Gastrocnemius medialis (tissue), 4 donors: ENCODE measurements at regions not wholly inside any gene's neighbourhood (a gene's known extent, or its start where the extent isn't known, plus 50 kb on each side); places are given as distances from the start of the nearest gene placed in this dataset.

Experiments
- POLR2A ChIP-seq, 2 donors: fragments of 450-650 bp; IDR thresholded peaks; one replicate each; pipeline ENCODE4 v1.6.1; 2017; ENCODE audit warnings: antibody characterized with exemption in 2 of 2, mild to moderate bottlenecking in 2 of 2, moderate library complexity in 2 of 2
- TF ChIP-seq, protein P1 (sequence below), 5 experiments: fragments of 450-650 bp in 3 of 5; fragments of 200-600 bp in 2 of 5; sonication (generic) in 2 of 5; IDR thresholded peaks in 4 of 5; conservative IDR thresholded peaks in 1 of 5; 1 replicate in 4 of 5; 2 replicates in 1 of 5; pipeline ENCODE4 v1.5.1; 2016 to 2019; ENCODE audit warnings: antibody characterized with exemption in 5 of 5, mild to moderate bottlenecking in 3 of 5, moderate library complexity in 3 of 5

DNA sequence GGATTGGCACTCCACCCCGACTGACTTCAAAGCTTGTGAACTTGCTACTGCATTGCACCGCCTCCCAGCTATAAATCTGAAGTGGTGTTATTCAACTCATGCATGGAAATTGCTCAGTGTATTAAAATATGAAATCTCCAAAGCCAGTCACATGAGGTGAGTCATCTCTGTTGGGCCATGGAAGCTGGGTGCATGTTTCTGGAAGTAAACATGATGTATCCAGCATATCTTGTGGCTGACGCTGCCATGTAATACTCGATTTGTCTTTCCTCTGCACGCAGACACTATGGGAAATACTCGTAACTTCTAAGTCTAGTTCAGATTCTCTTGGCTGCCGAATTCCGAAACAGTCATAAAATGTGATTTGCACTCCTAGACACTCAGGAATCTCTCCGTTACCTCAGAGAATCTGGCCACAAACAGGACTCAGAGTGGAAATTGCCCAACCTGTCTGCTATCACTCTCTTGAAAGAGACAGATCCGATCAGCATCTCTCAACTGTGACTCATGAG lies 154.9 kb upstream of the MPPED2 start:
- TF ChIP-seq, protein P1, sequence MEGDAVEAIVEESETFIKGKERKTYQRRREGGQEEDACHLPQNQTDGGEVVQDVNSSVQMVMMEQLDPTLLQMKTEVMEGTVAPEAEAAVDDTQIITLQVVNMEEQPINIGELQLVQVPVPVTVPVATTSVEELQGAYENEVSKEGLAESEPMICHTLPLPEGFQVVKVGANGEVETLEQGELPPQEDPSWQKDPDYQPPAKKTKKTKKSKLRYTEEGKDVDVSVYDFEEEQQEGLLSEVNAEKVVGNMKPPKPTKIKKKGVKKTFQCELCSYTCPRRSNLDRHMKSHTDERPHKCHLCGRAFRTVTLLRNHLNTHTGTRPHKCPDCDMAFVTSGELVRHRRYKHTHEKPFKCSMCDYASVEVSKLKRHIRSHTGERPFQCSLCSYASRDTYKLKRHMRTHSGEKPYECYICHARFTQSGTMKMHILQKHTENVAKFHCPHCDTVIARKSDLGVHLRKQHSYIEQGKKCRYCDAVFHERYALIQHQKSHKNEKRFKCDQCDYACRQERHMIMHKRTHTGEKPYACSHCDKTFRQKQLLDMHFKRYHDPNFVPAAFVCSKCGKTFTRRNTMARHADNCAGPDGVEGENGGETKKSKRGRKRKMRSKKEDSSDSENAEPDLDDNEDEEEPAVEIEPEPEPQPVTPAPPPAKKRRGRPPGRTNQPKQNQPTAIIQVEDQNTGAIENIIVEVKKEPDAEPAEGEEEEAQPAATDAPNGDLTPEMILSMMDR (IDR thresholded peaks at IDR 0.05 in 4 of 5, conservative IDR thresholded peaks at IDR 0.05 in 1 of 5): no peak
- no peak for TF ChIP-seq POLR2A (IDR thresholded peaks at IDR 0.05)
